Activated T-cell treated with anti-CD3 and anti-CD28 coated beads, Interleukin-2, amount 50 U/mL, for 72 hours (primary cell): ENCODE measurements at regions not wholly inside any gene's neighbourhood (a gene's known extent, or its start where the extent isn't known, plus 50 kb on each side); places are given as distances from the start of the nearest gene placed in this dataset.

ENCODE experiments used
- ATAC-seq, 2 donors: fragments of 150-1000 bp; cut with Tn5 transposase; replicated peaks in 1 of 2; 2 replicates each; pipeline ENCODE4 v1.10.0; 2021; ENCODE audit warnings: moderate library complexity in 2 of 2, mild to moderate bottlenecking in 1 of 2
- DNase-seq, 2 donors: peaks; one replicate each; pipeline ENCODE4 v3.0.0; 2021 to 2022; ENCODE audit warnings: mixed read lengths in 1 of 2
- H3K27ac Mint-ChIP-seq: one replicate; pipeline ENCODE4 v1.8.0; 2022; ENCODE audit warnings: mild to moderate bottlenecking, moderate library complexity, mixed read lengths
- H3K27me3 Mint-ChIP-seq: one replicate; pipeline ENCODE4 v1.8.0; 2022; ENCODE audit warnings: low read depth, mixed read lengths
- H3K36me3 Mint-ChIP-seq, 2 donors: one replicate each; pipeline ENCODE4 v1.8.0; 2022; ENCODE audit warnings: mixed read lengths in 2 of 2, mild to moderate bottlenecking in 1 of 2; ENCODE audit not compliant: insufficient read depth in 2 of 2
- H3K4me1 Mint-ChIP-seq: one replicate; pipeline ENCODE4 v1.8.0; 2022; ENCODE audit warnings: low read depth, mixed read lengths
- H3K4me3 Mint-ChIP-seq, 2 donors: one replicate each; pipeline ENCODE4 v1.8.0; 2022; ENCODE audit warnings: mild to moderate bottlenecking in 2 of 2, mixed read lengths in 2 of 2, moderate library complexity in 2 of 2
- H3K9me3 Mint-ChIP-seq, 2 donors: one replicate each; pipeline ENCODE4 v1.8.0; 2022; ENCODE audit warnings: mixed read lengths in 2 of 2

DNA sequence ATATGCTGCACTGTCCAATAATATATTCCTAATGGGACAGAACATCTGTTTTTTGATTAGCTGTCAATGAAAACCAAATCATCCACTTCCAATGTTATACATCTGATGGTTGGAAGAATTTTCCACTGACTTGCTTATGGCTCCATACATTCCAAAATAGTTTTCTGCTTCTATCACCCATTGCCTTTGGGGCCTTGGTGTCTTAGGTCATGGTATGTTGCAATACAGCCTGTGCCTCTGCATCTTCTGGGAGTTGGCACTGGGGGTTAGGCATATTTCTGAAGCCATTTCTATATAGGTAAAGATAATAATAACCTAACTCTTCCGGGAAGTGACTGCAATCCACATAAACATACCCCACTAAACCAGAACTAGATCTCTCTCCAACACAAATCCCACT, 53.2 kb upstream of the NR3C2 start:
- ATAC-seq: no peak

More for the DNA sequence above, 53.2 kb upstream of the NR3C2 start:
- Mint-ChIP-seq H3K9me3 (peaks cover 1 to 5% of the 10 kb centered on the region in 2 donors), H3K27ac (no peak overlapping the region), H3K27me3 (no peaks in the 10 kb centered on the region), H3K4me1 (no peaks in the 10 kb centered on the region), H3K36me3 (no peaks in the 10 kb centered on the region), H3K4me3 (no peak overlapping the region)
- DNase-seq: no peak
